ENCODE measurements at regions not wholly inside any gene's neighbourhood (a gene's known extent, or its start where the extent isn't known, plus 50 kb on each side); places are given as distances from the start of the nearest gene placed in this dataset.
"Not testable (repeated sequence)": the region's sequence is repeated elsewhere in the genome, so short reads cannot be mapped to it uniquely, and the experiment has no call there.

- not testable (repeated sequence) for H3K4me1 Mint-ChIP-seq; DNase-seq; H3K4me3 Mint-ChIP-seq; H3K27me3 Mint-ChIP-seq (ENCODE audit: low read depth in 3 of 3); H3K27ac Mint-ChIP-seq; H3K36me3 Mint-ChIP-seq
- peaks cover 0 to 16% (median 5%) of the 10 kb centered on the region in 6 donors for H3K9me3 Mint-ChIP-seq
Observed at GRCh38 chr20:12004776-12005175, 87.1 kb downstream of the BTBD3 start.

- Mint-ChIP-seq H3K9me3 (peaks cover 0 to 11% (median 2%) of the 10 kb centered on the region in 6 donors), H3K4me1 (no peaks in the 10 kb centered on the region), H3K27me3 (ENCODE audit: low read depth in 3 of 3) (peaks cover 0 to 4% (median 2%) of the 10 kb centered on the region in 3 donors), H3K27ac (no peak overlapping the region), H3K4me3 (no peak overlapping the region), H3K36me3 (no peaks in the 10 kb centered on the region)
- peak; percentile 24 to 38 (median 28) for DNase-seq
Observed at GRCh38 chr20:12012241-12013222, 94.8 kb downstream of the BTBD3 start.

- no peaks in the 10 kb centered on the region for H3K4me1 Mint-ChIP-seq
Observed at GRCh38 chr20:12014276-12014675, 96.6 kb downstream of the BTBD3 start.

GRCh38 chr20:12014736-12015135, 97.0 kb downstream of the BTBD3 start:
- H3K27ac Mint-ChIP-seq = no peak overlapping the region
- H3K4me3 Mint-ChIP-seq = no peak overlapping the region
- peaks cover 0 to 4% (median 2%) of the 10 kb centered on the region in 3 donors for H3K27me3 Mint-ChIP-seq (ENCODE audit: low read depth in 3 of 3)

More at GRCh38 chr20:12014276-12014675, 96.6 kb downstream of the BTBD3 start:
- no peak overlapping the region for H3K4me3 Mint-ChIP-seq
- no peak overlapping the region for H3K27ac Mint-ChIP-seq
- DNase-seq = no peak
- peaks cover 0 to 11% (median 3%) of the 10 kb centered on the region in 6 donors for H3K9me3 Mint-ChIP-seq
- H3K27me3 Mint-ChIP-seq (ENCODE audit: low read depth in 3 of 3) = peaks cover 0 to 4% (median 2%) of the 10 kb centered on the region in 3 donors
- H3K36me3 Mint-ChIP-seq = no peaks in the 10 kb centered on the region

DNA sequence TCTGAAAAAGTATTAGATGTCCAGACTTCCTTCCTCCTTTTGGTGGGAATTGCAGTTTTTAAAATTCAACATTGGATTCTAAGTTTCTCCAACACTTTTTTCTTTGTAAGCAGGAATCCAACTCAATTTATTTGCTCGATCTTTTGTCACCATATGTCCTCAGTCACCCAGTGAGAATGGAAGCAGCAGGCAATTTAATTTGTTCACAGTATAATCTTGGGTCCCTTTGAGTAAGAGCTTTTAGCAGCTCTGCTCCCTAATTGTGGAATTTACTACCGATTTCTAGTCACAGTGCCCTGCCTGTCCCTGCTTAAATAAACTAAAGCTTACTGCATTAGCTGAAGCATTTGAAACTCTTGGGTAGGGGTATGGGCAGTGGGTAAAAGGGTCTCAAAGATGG, 98.6 kb downstream of the BTBD3 start:
- H3K4me1 Mint-ChIP-seq = no peaks in the 10 kb centered on the region
- no peaks in the 10 kb centered on the region for H3K36me3 Mint-ChIP-seq
- peaks cover 0 to 3% (median 2%) of the 10 kb centered on the region in 3 donors for H3K27me3 Mint-ChIP-seq (ENCODE audit: low read depth in 3 of 3)
- H3K4me3 Mint-ChIP-seq = no peak overlapping the region
- DNase-seq = no peak
- no peak overlapping the region for H3K27ac Mint-ChIP-seq
- H3K9me3 Mint-ChIP-seq = peaks cover 0 to 18% (median 4%) of the 10 kb centered on the region in 6 donors

More at GRCh38 chr20:12014736-12015135, 97.0 kb downstream of the BTBD3 start:
- Mint-ChIP-seq H3K36me3 (no peaks in the 10 kb centered on the region), H3K4me1 (no peaks in the 10 kb centered on the region), H3K9me3 (peaks cover 0 to 11% (median 3%) of the 10 kb centered on the region in 6 donors)
- no peak for DNase-seq

DNA sequence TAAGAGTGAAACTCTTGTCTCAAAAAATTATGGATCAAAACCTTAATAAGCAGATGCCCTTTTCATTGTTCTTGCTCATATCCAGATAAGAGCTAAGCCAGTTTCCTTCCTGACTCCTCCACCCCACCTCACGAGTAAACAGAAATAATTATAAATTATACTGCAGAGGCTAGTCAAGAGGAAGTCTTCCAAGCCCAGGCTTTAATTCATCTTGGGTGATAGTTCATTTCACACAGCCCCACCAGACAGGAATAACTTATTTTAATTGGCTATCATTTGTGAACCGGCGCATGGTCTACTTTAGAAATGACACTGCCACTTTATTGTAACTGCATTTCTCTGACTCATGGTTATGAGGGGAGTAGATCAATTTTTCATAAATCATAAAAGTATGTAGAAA, 102.0 kb downstream of the BTBD3 start:
- H3K27ac Mint-ChIP-seq = no peak overlapping the region
- no peak overlapping the region for H3K4me3 Mint-ChIP-seq
- H3K36me3 Mint-ChIP-seq = no peaks in the 10 kb centered on the region
- no peaks in the 10 kb centered on the region for H3K4me1 Mint-ChIP-seq
- DNase-seq = no peak
- H3K9me3 Mint-ChIP-seq = peaks cover 0 to 24% (median 5%) of the 10 kb centered on the region in 6 donors
- H3K27me3 Mint-ChIP-seq (ENCODE audit: low read depth in 3 of 3) = peaks cover 2 to 5% (median 3%) of the 10 kb centered on the region in 3 donors

- H3K9me3 Mint-ChIP-seq = peaks cover 0 to 24% (median 5%) of the 10 kb centered on the region in 6 donors
- H3K4me3 Mint-ChIP-seq = no peak overlapping the region
- no peak overlapping the region for H3K27ac Mint-ChIP-seq
- no peaks in the 10 kb centered on the region for H3K4me1 Mint-ChIP-seq
- peaks cover 3 to 5% (median 4%) of the 10 kb centered on the region in 3 donors for H3K27me3 Mint-ChIP-seq (ENCODE audit: low read depth in 3 of 3)
- no peak for DNase-seq
- H3K36me3 Mint-ChIP-seq = peaks cover 0 to 2% (median 0%) of the 10 kb centered on the region in 3 donors
Observed at GRCh38 chr20:12020846-12021245, 103.2 kb downstream of the BTBD3 start.

GRCh38 chr20:12022126-12022525, 104.4 kb downstream of the BTBD3 start:
- Mint-ChIP-seq H3K36me3 (peaks cover 0 to 4% (median 0%) of the 10 kb centered on the region in 3 donors), H3K9me3 (peaks cover 0 to 21% (median 5%) of the 10 kb centered on the region in 6 donors), H3K4me1 (no peaks in the 10 kb centered on the region), H3K27ac (no peak overlapping the region), H3K27me3 (ENCODE audit: low read depth in 3 of 3) (peaks cover 3 to 6% (median 3%) of the 10 kb centered on the region in 3 donors), H3K4me3 (no peak overlapping the region)
- no peak for DNase-seq

DNA sequence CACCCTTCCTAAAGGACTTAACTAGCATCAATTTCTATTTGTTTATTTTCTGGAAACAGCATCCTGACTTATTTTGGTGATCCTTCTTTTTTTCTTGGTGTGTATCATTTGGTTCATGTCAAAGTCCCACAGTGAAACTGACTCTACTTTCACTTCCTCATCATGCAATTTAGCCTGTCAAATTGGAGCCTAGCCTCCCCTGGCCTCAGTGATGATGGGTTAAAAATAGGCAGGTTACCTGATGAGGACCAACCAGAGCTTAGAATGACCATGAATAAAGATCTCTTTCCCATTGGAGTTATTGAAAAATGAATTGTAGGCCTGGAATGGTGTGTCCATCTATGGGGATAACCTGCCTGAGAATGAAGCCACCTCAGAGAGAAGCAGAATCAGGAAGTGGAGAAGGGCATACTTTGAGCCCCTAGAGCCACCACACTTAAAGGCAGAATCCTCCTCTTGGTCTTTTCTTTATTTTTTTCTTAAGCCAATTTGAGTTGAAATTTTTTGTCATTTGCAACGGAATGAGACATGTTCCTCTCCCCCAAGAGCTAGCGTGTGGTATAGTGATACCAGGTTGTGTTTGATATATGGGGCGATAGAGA, 105.6 kb downstream of the BTBD3 start:
- Mint-ChIP-seq H3K36me3 (peaks cover 0 to 4% (median 0%) of the 10 kb centered on the region in 3 donors), H3K9me3 (peaks cover 0 to 17% (median 3%) of the 10 kb centered on the region in 6 donors), H3K4me3 (no peak overlapping the region), H3K4me1 (no peaks in the 10 kb centered on the region), H3K27ac (no peak overlapping the region), H3K27me3 (ENCODE audit: low read depth in 3 of 3) (peaks cover 3 to 6% (median 3%) of the 10 kb centered on the region in 3 donors)
- no peak for DNase-seq

- H3K27ac Mint-ChIP-seq = no peak overlapping the region
- H3K27me3 Mint-ChIP-seq (ENCODE audit: low read depth in 3 of 3) = peaks cover 1 to 7% (median 2%) of the 10 kb centered on the region in 3 donors
- no peak overlapping the region for H3K4me3 Mint-ChIP-seq
- DNase-seq = no peak
- H3K36me3 Mint-ChIP-seq = peaks cover 0 to 4% (median 0%) of the 10 kb centered on the region in 3 donors
- H3K9me3 Mint-ChIP-seq = peaks cover 0 to 6% (median 2%) of the 10 kb centered on the region in 6 donors
- no peaks in the 10 kb centered on the region for H3K4me1 Mint-ChIP-seq
Observed at GRCh38 chr20:12028771-12029170, 111.1 kb downstream of the BTBD3 start.

DNA sequence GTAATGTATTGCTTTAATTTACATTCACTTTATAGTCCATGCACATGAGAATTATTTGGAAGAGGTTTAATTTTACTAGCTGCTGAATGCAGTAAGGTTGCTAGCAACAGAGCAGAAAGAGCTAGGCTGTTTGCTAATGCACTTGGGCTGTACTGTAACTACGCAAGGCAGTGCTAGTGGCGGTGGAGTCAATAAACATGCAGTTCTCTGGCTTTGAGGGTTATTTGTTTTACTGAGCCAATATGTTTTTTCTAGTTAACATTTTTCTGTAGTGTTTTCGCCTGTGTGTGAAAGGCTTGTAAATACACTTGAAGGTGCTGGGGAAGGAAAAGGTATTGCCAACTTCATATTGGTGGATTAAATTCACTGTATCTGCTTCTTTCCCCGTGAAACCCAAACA, 112.8 kb downstream of the BTBD3 start:
- peaks cover 0 to 4% (median 0%) of the 10 kb centered on the region in 3 donors for H3K36me3 Mint-ChIP-seq
- no peak overlapping the region for H3K4me3 Mint-ChIP-seq
- no peak for DNase-seq
- H3K27me3 Mint-ChIP-seq (ENCODE audit: low read depth in 3 of 3) = peaks cover 0 to 8% (median 0%) of the 10 kb centered on the region in 3 donors
- H3K9me3 Mint-ChIP-seq = peaks cover 0 to 4% (median 0%) of the 10 kb centered on the region in 6 donors
- H3K4me1 Mint-ChIP-seq = no peaks in the 10 kb centered on the region
- no peak overlapping the region for H3K27ac Mint-ChIP-seq

DNA sequence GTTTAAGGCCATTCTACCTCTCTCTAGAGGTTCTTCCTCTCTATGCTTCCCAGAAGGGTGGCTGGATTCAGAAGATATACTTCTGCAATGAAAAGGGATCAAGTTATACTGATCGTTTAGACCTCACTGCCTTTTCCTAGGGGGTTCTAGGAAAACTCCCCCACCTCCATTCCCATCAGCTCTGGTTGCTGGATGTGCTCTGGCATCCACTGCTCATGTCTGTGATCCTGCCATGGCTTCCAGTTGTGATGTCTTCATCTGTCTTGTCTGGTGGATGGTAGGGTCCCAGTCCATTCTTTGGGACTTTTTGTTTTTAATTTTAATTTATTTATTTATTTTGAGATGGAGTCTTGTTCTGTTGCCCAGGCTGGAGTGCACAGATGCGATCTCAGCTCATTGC, 118.4 kb downstream of the BTBD3 start:
- Mint-ChIP-seq H3K27me3 (ENCODE audit: low read depth in 3 of 3) (peaks cover 0 to 4% (median 0%) of the 10 kb centered on the region in 3 donors), H3K36me3 (no peaks in the 10 kb centered on the region), H3K4me3 (no peak overlapping the region), H3K9me3 (peaks cover 0 to 10% (median 0%) of the 10 kb centered on the region in 6 donors), H3K27ac (no peak overlapping the region), H3K4me1 (no peaks in the 10 kb centered on the region)
- no peak for DNase-seq

GRCh38 chr20:12037521-12037920, 119.8 kb downstream of the BTBD3 start:
- no peak for DNase-seq
- Mint-ChIP-seq H3K4me3 (no peak overlapping the region), H3K9me3 (peaks cover 0 to 10% (median under 1%) of the 10 kb centered on the region in 6 donors), H3K4me1 (no peaks in the 10 kb centered on the region), H3K27ac (no peak overlapping the region), H3K36me3 (no peaks in the 10 kb centered on the region), H3K27me3 (ENCODE audit: low read depth in 3 of 3) (peaks cover 0 to 5% (median 0%) of the 10 kb centered on the region in 3 donors)

- no peak overlapping the region for H3K27ac Mint-ChIP-seq
- H3K36me3 Mint-ChIP-seq = no peaks in the 10 kb centered on the region
- no peak for DNase-seq
- no peak overlapping the region for H3K4me3 Mint-ChIP-seq
- no peaks in the 10 kb centered on the region for H3K4me1 Mint-ChIP-seq
- peaks cover 0 to 18% (median 2%) of the 10 kb centered on the region in 6 donors for H3K9me3 Mint-ChIP-seq
- peaks cover 0 to 4% (median 0%) of the 10 kb centered on the region in 3 donors for H3K27me3 Mint-ChIP-seq (ENCODE audit: low read depth in 3 of 3)
Observed at GRCh38 chr20:12040261-12040660, 122.6 kb downstream of the BTBD3 start.

All from immature natural killer cell (primary cell).